ENCODE measurements at regions not wholly inside any gene's neighbourhood (a gene's known extent, or its start where the extent isn't known, plus 50 kb on each side); places are given as distances from the start of the nearest gene placed in this dataset.
A peak's percentile ranks its signal among the peaks of the same experiment; 100 is the strongest.

DNA sequence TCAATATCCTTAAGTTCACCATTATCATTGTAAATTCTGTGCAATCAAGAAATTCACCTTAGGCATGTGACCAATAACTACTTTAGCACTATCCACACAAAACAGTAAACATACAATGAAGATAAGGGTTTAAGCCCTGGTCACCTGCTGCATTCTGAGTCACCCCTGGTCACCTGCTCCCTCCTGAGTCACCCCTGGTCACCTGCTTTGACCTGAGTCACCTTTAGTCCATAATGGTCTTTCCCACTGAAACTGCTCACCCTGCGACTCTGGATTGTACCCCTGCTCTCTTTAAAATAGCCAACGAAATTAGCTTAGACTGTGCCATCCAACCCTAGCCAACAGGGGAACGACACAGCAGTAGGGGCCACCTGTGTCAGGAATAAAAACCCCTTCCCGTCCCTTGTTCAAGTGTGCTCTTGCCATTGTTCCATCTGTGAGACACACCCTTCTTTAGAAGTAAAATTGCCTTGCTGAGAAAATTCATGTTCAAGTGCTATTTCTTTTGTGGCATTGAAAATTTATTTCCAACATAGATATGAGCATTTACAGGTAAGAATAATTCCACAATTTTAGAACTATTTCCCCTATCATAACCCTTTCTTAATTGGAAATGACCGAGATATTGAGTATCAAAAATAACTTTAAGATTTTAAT, 902.8 kb downstream of the DSC3 start:
- no peaks in the 10 kb centered on the region for H3K36me3 ChIP-seq (ENCODE audit: control insufficient read depth, insufficient read depth, low read length)

DNA sequence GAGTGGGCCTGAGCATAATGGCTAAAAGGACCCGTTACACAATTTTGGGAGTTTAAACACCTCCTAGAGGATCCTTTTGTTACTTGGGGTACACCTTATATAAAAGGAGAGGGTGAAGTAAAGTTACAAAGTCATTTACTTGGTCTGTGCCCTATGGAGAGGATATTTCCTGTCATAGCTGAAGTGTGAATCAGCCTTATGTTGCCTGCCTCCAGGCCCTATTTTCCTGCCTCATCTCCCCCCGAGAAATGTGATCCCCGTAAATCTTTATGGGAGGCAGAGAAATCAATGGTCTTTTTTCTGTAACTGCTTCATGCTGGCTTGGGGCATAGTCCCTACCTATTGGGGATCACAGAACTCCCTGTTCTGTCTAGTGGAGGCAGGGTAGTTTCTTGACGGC, 906.6 kb downstream of the DSC3 start:
- no peaks in the 10 kb centered on the region for H3K27me3 ChIP-seq (ENCODE audit: control insufficient read depth, insufficient read depth, low read length)
- no peak for DNase-seq
- WGBS (ENCODE audit: insufficient coverage), result 81% methylated on average over 2 of the region's 4 CpGs
- H3K36me3 ChIP-seq (ENCODE audit: control insufficient read depth, insufficient read depth, low read length), result no peaks in the 10 kb centered on the region
- H3K4me1 ChIP-seq (ENCODE audit: control insufficient read depth, insufficient read depth, low read length), result no peaks in the 10 kb centered on the region
- peaks cover 7% of the 10 kb centered on the region for H3K9me3 ChIP-seq (replicated peaks; ENCODE audit: control insufficient read depth, low read depth, low read length)
- no peak overlapping the region for H3K4me3 ChIP-seq (ENCODE audit: low read length)
- H3K27ac ChIP-seq (ENCODE audit: low read length), result no peak overlapping the region

More for the DNA sequence above, 902.8 kb downstream of the DSC3 start:
- H3K27ac ChIP-seq (ENCODE audit: low read length), result no peak overlapping the region
- H3K4me1 ChIP-seq (ENCODE audit: control insufficient read depth, insufficient read depth, low read length), result no peaks in the 10 kb centered on the region
- H3K9me3 ChIP-seq (replicated peaks; ENCODE audit: control insufficient read depth, low read depth, low read length), result peaks cover 10% of the 10 kb centered on the region
- WGBS (ENCODE audit: insufficient coverage), result 66% methylated on average over 3 of the region's 5 CpGs
- H3K4me3 ChIP-seq (ENCODE audit: low read length), result no peak overlapping the region
- no peak for DNase-seq
- no peaks in the 10 kb centered on the region for H3K27me3 ChIP-seq (ENCODE audit: control insufficient read depth, insufficient read depth, low read length)

DNA sequence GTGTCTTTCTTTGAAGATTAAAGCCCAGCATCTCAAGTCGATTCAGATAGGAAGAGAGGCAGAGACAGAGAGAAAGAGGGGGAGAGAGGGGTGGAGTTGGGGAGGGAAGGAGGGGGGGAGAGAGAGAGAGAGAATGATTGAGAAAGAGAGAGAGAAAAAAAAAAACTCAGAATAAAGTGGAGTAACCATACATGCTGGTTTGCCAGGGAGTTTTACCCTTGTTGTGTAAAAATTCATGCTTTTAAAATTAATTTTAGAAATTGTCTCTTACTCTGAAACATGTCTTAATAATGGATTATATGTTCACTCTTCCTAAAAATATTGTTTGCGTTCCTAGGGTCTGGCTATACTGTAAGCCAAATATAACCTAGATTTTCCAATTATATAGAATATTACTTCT, 908.5 kb downstream of the DSC3 start:
- Histone ChIP-seq H3K27me3 (ENCODE audit: control insufficient read depth, insufficient read depth, low read length) (no peaks in the 10 kb centered on the region), H3K36me3 (ENCODE audit: control insufficient read depth, insufficient read depth, low read length) (no peaks in the 10 kb centered on the region), H3K27ac (ENCODE audit: low read length) (no peak overlapping the region), H3K4me1 (ENCODE audit: control insufficient read depth, insufficient read depth, low read length) (no peaks in the 10 kb centered on the region), H3K4me3 (ENCODE audit: low read length) (no peak overlapping the region), H3K9me3 (replicated peaks; ENCODE audit: control insufficient read depth, low read depth, low read length) (peaks cover 4% of the 10 kb centered on the region)
- DNase-seq, result no peak
- 78% methylated on average over 1 of the region's 2 CpGs for WGBS (ENCODE audit: insufficient coverage)

DNA sequence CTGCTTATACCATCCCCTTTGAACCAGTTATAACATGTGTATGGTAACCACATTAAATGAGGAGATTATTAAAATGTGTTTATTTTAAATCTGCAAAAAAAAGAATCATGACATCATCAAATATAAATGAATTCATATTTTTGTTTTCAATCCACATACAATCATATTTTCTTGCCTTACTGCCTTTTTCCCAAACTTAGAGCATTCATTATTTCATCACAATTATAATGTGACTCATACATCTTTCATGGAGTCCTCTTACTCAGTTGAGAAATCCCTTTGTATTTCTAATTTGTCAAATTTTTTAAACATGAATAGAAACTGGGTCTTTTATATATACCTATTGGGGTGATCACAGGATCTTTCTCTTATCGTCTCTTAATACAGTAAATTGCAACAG, 909.6 kb downstream of the DSC3 start:
- no peaks in the 10 kb centered on the region for H3K36me3 ChIP-seq (ENCODE audit: control insufficient read depth, insufficient read depth, low read length)
- H3K27me3 ChIP-seq (ENCODE audit: control insufficient read depth, insufficient read depth, low read length), result no peaks in the 10 kb centered on the region
- H3K9me3 ChIP-seq (replicated peaks; ENCODE audit: control insufficient read depth, low read depth, low read length), result peaks cover 4% of the 10 kb centered on the region
- no peak overlapping the region for H3K27ac ChIP-seq (ENCODE audit: low read length)
- no peak for DNase-seq
- no peak overlapping the region for H3K4me3 ChIP-seq (ENCODE audit: low read length)
- H3K4me1 ChIP-seq (ENCODE audit: control insufficient read depth, insufficient read depth, low read length), result no peaks in the 10 kb centered on the region
- no CpG with 5 or more reads among the region's 1 CpG for WGBS (ENCODE audit: insufficient coverage)

GRCh38 chr18:30121397-30121796, 921.1 kb downstream of the DSC3 start:
- H3K27ac ChIP-seq (ENCODE audit: low read length), result no peak overlapping the region
- H3K27me3 ChIP-seq (ENCODE audit: control insufficient read depth, insufficient read depth, low read length), result no peaks in the 10 kb centered on the region
- no peak for DNase-seq
- no peak overlapping the region for H3K4me3 ChIP-seq (ENCODE audit: low read length)
- WGBS (ENCODE audit: insufficient coverage), result no CpG with 5 or more reads among the region's 1 CpG
- no peaks in the 10 kb centered on the region for H3K36me3 ChIP-seq (ENCODE audit: control insufficient read depth, insufficient read depth, low read length)
- H3K9me3 ChIP-seq (replicated peaks; ENCODE audit: control insufficient read depth, low read depth, low read length), result peaks cover 3% of the 10 kb centered on the region
- no peaks in the 10 kb centered on the region for H3K4me1 ChIP-seq (ENCODE audit: control insufficient read depth, insufficient read depth, low read length)

DNA sequence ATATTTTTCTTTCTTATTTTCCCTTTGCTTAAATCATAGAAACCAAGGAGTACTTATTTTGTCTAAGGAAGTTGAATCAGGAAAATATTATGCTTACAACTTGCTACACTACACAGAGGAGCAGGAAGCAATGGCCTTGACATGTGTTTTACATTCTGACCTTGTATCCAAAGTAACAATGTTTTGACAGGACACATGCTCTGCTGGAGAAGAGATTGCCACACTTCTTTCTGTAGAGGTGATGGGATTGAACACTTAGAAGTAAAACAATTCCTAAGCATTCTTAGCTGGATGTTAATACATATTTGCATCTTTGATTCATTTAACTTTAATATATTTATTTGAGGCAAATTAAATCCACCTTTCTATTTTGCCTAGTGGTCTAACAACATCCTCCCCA, 929.1 kb downstream of the DSC3 start:
- no peak overlapping the region for H3K27ac ChIP-seq (ENCODE audit: low read length)
- peak; percentile 46 for DNase-seq
- H3K9me3 ChIP-seq (replicated peaks; ENCODE audit: control insufficient read depth, low read depth, low read length), result peaks cover 4% of the 10 kb centered on the region
- H3K36me3 ChIP-seq (ENCODE audit: control insufficient read depth, insufficient read depth, low read length), result no peaks in the 10 kb centered on the region
- H3K27me3 ChIP-seq (ENCODE audit: control insufficient read depth, insufficient read depth, low read length), result no peaks in the 10 kb centered on the region
- H3K4me1 ChIP-seq (ENCODE audit: control insufficient read depth, insufficient read depth, low read length), result no peaks in the 10 kb centered on the region
- H3K4me3 ChIP-seq (ENCODE audit: low read length), result no peak overlapping the region

DNA sequence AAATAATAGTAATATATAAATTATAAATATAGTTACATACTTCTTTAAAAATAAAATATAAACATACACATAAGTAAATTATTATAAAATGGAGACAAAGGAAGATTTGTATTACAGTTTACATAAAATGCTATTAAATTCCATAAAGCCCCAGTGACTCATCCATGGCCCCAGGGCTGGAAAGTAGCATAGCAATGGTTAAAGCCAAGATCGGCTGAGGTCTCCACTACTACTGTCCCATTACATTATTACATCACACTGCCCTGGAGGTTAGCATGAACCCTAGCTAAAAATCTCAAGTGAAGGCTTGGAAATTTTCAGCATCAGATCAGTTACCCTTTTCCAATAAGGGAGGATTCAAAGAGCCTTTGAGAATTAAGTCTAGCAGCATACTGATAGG, 936.2 kb downstream of the DSC3 start:
- Histone ChIP-seq H3K4me3 (ENCODE audit: low read length) (no peak overlapping the region), H3K27ac (ENCODE audit: low read length) (no peak overlapping the region), H3K9me3 (replicated peaks; ENCODE audit: control insufficient read depth, low read depth, low read length) (no peaks in the 10 kb centered on the region), H3K36me3 (ENCODE audit: control insufficient read depth, insufficient read depth, low read length) (no peaks in the 10 kb centered on the region), H3K27me3 (ENCODE audit: control insufficient read depth, insufficient read depth, low read length) (no peaks in the 10 kb centered on the region), H3K4me1 (ENCODE audit: control insufficient read depth, insufficient read depth, low read length) (no peaks in the 10 kb centered on the region)
- peak; percentile 15 for DNase-seq
- WGBS (ENCODE audit: insufficient coverage), result no CpG with 5 or more reads among the region's 1 CpG

DNA sequence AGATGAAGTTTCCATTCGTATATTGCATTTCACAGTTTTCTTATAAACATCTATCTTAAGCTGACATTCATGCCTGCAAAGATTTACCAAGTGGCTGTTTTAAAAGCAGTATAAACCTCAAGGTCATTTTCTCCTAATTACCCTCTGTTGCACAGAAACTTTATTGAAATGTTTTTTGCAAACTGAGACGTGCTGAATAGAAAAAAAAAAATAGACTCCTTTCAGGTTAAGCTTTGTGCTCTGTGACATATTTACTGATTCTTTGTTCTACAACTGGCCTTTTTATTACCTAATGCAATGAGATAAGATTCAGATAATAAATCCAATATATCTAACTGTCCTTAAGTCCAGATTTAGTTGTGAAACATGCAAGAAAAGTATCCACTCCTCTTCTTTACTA, 938.7 kb downstream of the DSC3 start:
- H3K4me1 ChIP-seq (ENCODE audit: control insufficient read depth, insufficient read depth, low read length), result no peaks in the 10 kb centered on the region
- WGBS (ENCODE audit: insufficient coverage), result 0% methylated on average over 1 of the region's 2 CpGs
- H3K27me3 ChIP-seq (ENCODE audit: control insufficient read depth, insufficient read depth, low read length), result no peaks in the 10 kb centered on the region

DNA sequence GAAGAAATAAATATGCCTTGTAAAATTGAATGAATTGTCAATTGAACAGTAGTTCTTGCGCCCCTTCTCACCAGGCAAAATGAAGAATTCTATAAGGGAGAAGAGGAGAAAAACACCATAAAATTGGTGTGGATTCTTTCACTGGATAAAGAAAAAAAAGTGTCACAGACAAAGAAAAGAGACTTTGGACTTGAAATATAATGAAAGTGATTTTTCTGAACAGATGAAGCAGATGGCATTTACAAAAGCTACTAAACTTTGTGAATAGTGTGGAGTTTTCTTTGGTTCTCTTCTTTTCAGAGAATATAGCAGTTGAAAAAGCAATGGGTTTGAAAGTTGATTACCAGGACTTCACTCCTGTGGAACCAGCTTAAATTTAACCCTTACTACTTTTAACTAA, 945.7 kb downstream of the DSC3 start:
- no peaks in the 10 kb centered on the region for H3K9me3 ChIP-seq (replicated peaks; ENCODE audit: control insufficient read depth, low read depth, low read length)
- no peaks in the 10 kb centered on the region for H3K4me1 ChIP-seq (ENCODE audit: control insufficient read depth, insufficient read depth, low read length)
- DNase-seq, result no peak
- no CpG with 5 or more reads among the region's 1 CpG for WGBS (ENCODE audit: insufficient coverage)
- H3K27ac ChIP-seq (ENCODE audit: low read length), result no peak overlapping the region
- no peak overlapping the region for H3K4me3 ChIP-seq (ENCODE audit: low read length)
- no peaks in the 10 kb centered on the region for H3K27me3 ChIP-seq (ENCODE audit: control insufficient read depth, insufficient read depth, low read length)
- no peaks in the 10 kb centered on the region for H3K36me3 ChIP-seq (ENCODE audit: control insufficient read depth, insufficient read depth, low read length)

More for the DNA sequence above, 938.7 kb downstream of the DSC3 start:
- no peak for DNase-seq
- H3K9me3 ChIP-seq (replicated peaks; ENCODE audit: control insufficient read depth, low read depth, low read length), result no peaks in the 10 kb centered on the region
- no peak overlapping the region for H3K4me3 ChIP-seq (ENCODE audit: low read length)
- H3K27ac ChIP-seq (ENCODE audit: low read length), result no peak overlapping the region
- no peaks in the 10 kb centered on the region for H3K36me3 ChIP-seq (ENCODE audit: control insufficient read depth, insufficient read depth, low read length)

GRCh38 chr18:30094556-30094955, 948.0 kb downstream of the DSC3 start:
- no peaks in the 10 kb centered on the region for H3K4me1 ChIP-seq (ENCODE audit: control insufficient read depth, insufficient read depth, low read length)
- H3K27me3 ChIP-seq (ENCODE audit: control insufficient read depth, insufficient read depth, low read length), result no peaks in the 10 kb centered on the region
- no peak overlapping the region for H3K27ac ChIP-seq (ENCODE audit: low read length)
- peaks cover 1% of the 10 kb centered on the region for H3K9me3 ChIP-seq (replicated peaks; ENCODE audit: control insufficient read depth, low read depth, low read length)
- no peaks in the 10 kb centered on the region for H3K36me3 ChIP-seq (ENCODE audit: control insufficient read depth, insufficient read depth, low read length)
- peak; percentile 35 for DNase-seq
- no peak overlapping the region for H3K4me3 ChIP-seq (ENCODE audit: low read length)
- no CpG with 5 or more reads among the region's 2 CpGs for WGBS (ENCODE audit: insufficient coverage)

GRCh38 chr18:30093376-30093775, 949.2 kb downstream of the DSC3 start:
- DNase-seq, result no peak
- H3K27me3 ChIP-seq (ENCODE audit: control insufficient read depth, insufficient read depth, low read length), result no peaks in the 10 kb centered on the region
- no peak overlapping the region for H3K4me3 ChIP-seq (ENCODE audit: low read length)
- no CpG with 5 or more reads among the region's 4 CpGs for WGBS (ENCODE audit: insufficient coverage)
- H3K36me3 ChIP-seq (ENCODE audit: control insufficient read depth, insufficient read depth, low read length), result no peaks in the 10 kb centered on the region
- no peak overlapping the region for H3K27ac ChIP-seq (ENCODE audit: low read length)
- H3K9me3 ChIP-seq (replicated peaks; ENCODE audit: control insufficient read depth, low read depth, low read length), result peaks cover 2% of the 10 kb centered on the region
- no peaks in the 10 kb centered on the region for H3K4me1 ChIP-seq (ENCODE audit: control insufficient read depth, insufficient read depth, low read length)

Measured in muscle of leg (tissue), 3 donors.